Activated T-cell treated with anti-CD3 and anti-CD28 coated beads, Interleukin-2, amount 50 U/mL, for 1 hour (primary cell): ENCODE measurements at regions not wholly inside any gene's neighbourhood (a gene's known extent, or its start where the extent isn't known, plus 50 kb on each side); places are given as distances from the start of the nearest gene placed in this dataset.
"Not testable (repeated sequence)": the region's sequence is repeated elsewhere in the genome, so short reads cannot be mapped to it uniquely, and the experiment has no call there.

ENCODE experiments used
- DNase-seq: peaks from one replicate; pipeline ENCODE4 v3.0.0-alpha.2; 2020

- DNase-seq: no peak
Observed at GRCh38 chr4:22573198-22573597, 57.3 kb upstream of the ADGRA3 start.

- DNase-seq: no peak
Observed at GRCh38 chr4:22573641-22574040, 57.8 kb upstream of the ADGRA3 start.

- DNase-seq: no peak
Observed at GRCh38 chr4:22574424-22574823, 58.6 kb upstream of the ADGRA3 start.

GRCh38 chr4:22574880-22575279 is 59.0 kb upstream of the ADGRA3 start:
- DNase-seq: no peak

- DNase-seq: no peak
Observed at GRCh38 chr4:22587253-22587652, 71.4 kb upstream of the ADGRA3 start.

- DNase-seq: no peak
Observed at GRCh38 chr4:22593933-22594332, 78.1 kb upstream of the ADGRA3 start.

- DNase-seq: no peak
Observed at GRCh38 chr4:22595684-22596083, 79.8 kb upstream of the ADGRA3 start.

- DNase-seq: no peak
Observed at GRCh38 chr4:22596409-22596808, 80.5 kb upstream of the ADGRA3 start.

- no peak for DNase-seq
Observed at GRCh38 chr4:22597471-22597870, 81.6 kb upstream of the ADGRA3 start.

GRCh38 chr4:22598113-22599047 is 82.5 kb upstream of the ADGRA3 start:
- DNase-seq: not testable (repeated sequence)

- not testable (repeated sequence) for DNase-seq
Observed at GRCh38 chr4:22599228-22599928, 83.5 kb upstream of the ADGRA3 start.

GRCh38 chr4:22599929-22600432 is 84.1 kb upstream of the ADGRA3 start:
- DNase-seq: not testable (repeated sequence)

- not testable (repeated sequence) for DNase-seq
Observed at GRCh38 chr4:22601638-22602037, 85.8 kb upstream of the ADGRA3 start.

GRCh38 chr4:22607382-22607781 is 85.4 kb upstream of the GBA3 start:
- peak; percentile 25 for DNase-seq

- DNase-seq: not testable (repeated sequence)
Observed at GRCh38 chr4:22609951-22610525, 82.7 kb upstream of the GBA3 start.

- no peak for DNase-seq
Observed at GRCh38 chr4:22614114-22614513, 78.6 kb upstream of the GBA3 start.

- no peak for DNase-seq
Observed at GRCh38 chr4:22616516-22616915, 76.2 kb upstream of the GBA3 start.

- DNase-seq: not testable (repeated sequence)
Observed at GRCh38 chr4:22620144-22620543, 72.6 kb upstream of the GBA3 start.

- DNase-seq: not testable (repeated sequence)
Observed at GRCh38 chr4:22621970-22622369, 70.8 kb upstream of the GBA3 start.

GRCh38 chr4:22624002-22624401 is 68.7 kb upstream of the GBA3 start:
- not testable (repeated sequence) for DNase-seq

GRCh38 chr4:22625311-22625710 is 67.4 kb upstream of the GBA3 start:
- DNase-seq: no peak

- DNase-seq: not testable (repeated sequence)
Observed at GRCh38 chr4:22627851-22628250, 64.9 kb upstream of the GBA3 start.
